GM12891 (cell line): ENCODE measurements at regions not wholly inside any gene's neighbourhood (a gene's known extent, or its start where the extent isn't known, plus 50 kb on each side); places are given as distances from the start of the nearest gene placed in this dataset.

ENCODE experiments used
- POLR2A ChIP-seq: IDR thresholded peaks from 2 replicates; pipeline ENCODE4 v1.6.1; 2011; ENCODE audit warnings: low read depth, low read length, control low read depth
- POU2F2 ChIP-seq: IDR thresholded peaks from 2 replicates; pipeline ENCODE4 v1.6.1; 2011; ENCODE audit warnings: low read depth, mild to moderate bottlenecking, control low read depth, low read length, moderate library complexity
- TAF1 ChIP-seq: IDR thresholded peaks from 2 replicates; pipeline ENCODE4 v1.6.1; 2011; ENCODE audit warnings: low read depth, low read length, control low read depth

GRCh38 chr6:23696992-23697391, 429.0 kb upstream of the NRSN1 start:
- TF ChIP-seq POLR2A (no peak), POU2F2 (no peak), TAF1 (no peak)
